SKM-1 treated with dmso at 0.1 percent for 144 hours (cell line): ENCODE measurements at regions not wholly inside any gene's neighbourhood (a gene's known extent, or its start where the extent isn't known, plus 50 kb on each side); places are given as distances from the start of the nearest gene placed in this dataset.

ENCODE experiments used
- DNase-seq: peaks from one replicate; lab custom pipeline; 2025; ENCODE audit not compliant: unreplicated experiment; lab: John Stamatoyannopoulos, UW

GRCh38 chr16:82567175-82567574 is 59.6 kb upstream of the CDH13 start:
- DNase-seq = no peak

GRCh38 chr16:82563401-82563800 is 63.4 kb upstream of the CDH13 start:
- no peak for DNase-seq

- DNase-seq = no peak
Measured at GRCh38 chr16:82562183-82562683, 64.5 kb upstream of the CDH13 start.

- DNase-seq = no peak
Measured at GRCh38 chr16:82560805-82561325, 65.9 kb upstream of the CDH13 start.

GRCh38 chr16:82544378-82545160 is 82.2 kb upstream of the CDH13 start:
- no peak for DNase-seq

- DNase-seq = no peak
Measured at GRCh38 chr16:82542714-82543113, 84.1 kb upstream of the CDH13 start.

- no peak for DNase-seq
Measured at GRCh38 chr16:82541103-82541502, 85.7 kb upstream of the CDH13 start.

GRCh38 chr16:82535764-82536163 is 91.0 kb upstream of the CDH13 start:
- DNase-seq = no peak

- no peak for DNase-seq
Measured at GRCh38 chr16:82535262-82535661, 91.5 kb upstream of the CDH13 start.

- no peak for DNase-seq
Measured at GRCh38 chr16:82533189-82533588, 93.6 kb upstream of the CDH13 start.

GRCh38 chr16:82530883-82531282 is 95.9 kb upstream of the CDH13 start:
- no peak for DNase-seq

- DNase-seq = no peak
Measured at GRCh38 chr16:82527101-82527500, 99.7 kb upstream of the CDH13 start.

- no peak for DNase-seq
Measured at GRCh38 chr16:82524976-82525375, 101.8 kb upstream of the CDH13 start.

GRCh38 chr16:82523815-82524214 is 103.0 kb upstream of the CDH13 start:
- no peak for DNase-seq

GRCh38 chr16:82522026-82522425 is 104.7 kb upstream of the CDH13 start:
- no peak for DNase-seq

- DNase-seq = no peak
Measured at GRCh38 chr16:82518811-82519210, 108.0 kb upstream of the CDH13 start.

- no peak for DNase-seq
Measured at GRCh38 chr16:82514262-82514661, 112.5 kb upstream of the CDH13 start.

GRCh38 chr16:82510789-82511305 is 115.9 kb upstream of the CDH13 start:
- DNase-seq = no peak

GRCh38 chr16:82509691-82510430 is 116.9 kb upstream of the CDH13 start:
- DNase-seq = no peak

GRCh38 chr16:82506692-82507670 is 119.8 kb upstream of the CDH13 start:
- DNase-seq = no peak

- DNase-seq = no peak
Measured at GRCh38 chr16:82504836-82505235, 121.9 kb upstream of the CDH13 start.
